NCI-H1105 treated with DMSO at 0.1 percent for 48 hours (cell line): ENCODE measurements at regions not wholly inside any gene's neighbourhood (a gene's known extent, or its start where the extent isn't known, plus 50 kb on each side); places are given as distances from the start of the nearest gene placed in this dataset.

Experiments
- DNase-seq: peaks from one replicate; lab custom pipeline; 2025; lab: John Stamatoyannopoulos, UW

- no peak for DNase-seq
Measured at GRCh38 chr7:96928965-96929364, 76.4 kb upstream of the DLX6 start.

- DNase-seq: no peak
Measured at GRCh38 chr7:96931891-96932290, 73.5 kb upstream of the DLX6 start.

GRCh38 chr7:96933067-96933645 lies 72.2 kb upstream of the DLX6 start:
- DNase-seq: no peak

- no peak for DNase-seq
Measured at GRCh38 chr7:96936621-96937020, 68.7 kb upstream of the DLX6 start.

GRCh38 chr7:96942112-96942511 lies 63.2 kb upstream of the DLX6 start:
- no peak for DNase-seq

- no peak for DNase-seq
Measured at GRCh38 chr7:96949766-96950165, 55.6 kb upstream of the DLX6 start.

- no peak for DNase-seq
Measured at GRCh38 chr7:96952974-96953391, 52.4 kb upstream of the DLX6 start.

- DNase-seq: no peak
Measured at GRCh38 chr7:96953676-96954513, 51.5 kb upstream of the DLX6 start.
